Cerebellar nuclear complex (tissue), 1 donor: ENCODE measurements at regions not wholly inside any gene's neighbourhood (a gene's known extent, or its start where the extent isn't known, plus 50 kb on each side); places are given as distances from the start of the nearest gene placed in this dataset.

Experiments
- DNase-seq, 2 experiments: peaks; one replicate each; lab custom pipeline; 2025; lab: John Stamatoyannopoulos, UW

DNA sequence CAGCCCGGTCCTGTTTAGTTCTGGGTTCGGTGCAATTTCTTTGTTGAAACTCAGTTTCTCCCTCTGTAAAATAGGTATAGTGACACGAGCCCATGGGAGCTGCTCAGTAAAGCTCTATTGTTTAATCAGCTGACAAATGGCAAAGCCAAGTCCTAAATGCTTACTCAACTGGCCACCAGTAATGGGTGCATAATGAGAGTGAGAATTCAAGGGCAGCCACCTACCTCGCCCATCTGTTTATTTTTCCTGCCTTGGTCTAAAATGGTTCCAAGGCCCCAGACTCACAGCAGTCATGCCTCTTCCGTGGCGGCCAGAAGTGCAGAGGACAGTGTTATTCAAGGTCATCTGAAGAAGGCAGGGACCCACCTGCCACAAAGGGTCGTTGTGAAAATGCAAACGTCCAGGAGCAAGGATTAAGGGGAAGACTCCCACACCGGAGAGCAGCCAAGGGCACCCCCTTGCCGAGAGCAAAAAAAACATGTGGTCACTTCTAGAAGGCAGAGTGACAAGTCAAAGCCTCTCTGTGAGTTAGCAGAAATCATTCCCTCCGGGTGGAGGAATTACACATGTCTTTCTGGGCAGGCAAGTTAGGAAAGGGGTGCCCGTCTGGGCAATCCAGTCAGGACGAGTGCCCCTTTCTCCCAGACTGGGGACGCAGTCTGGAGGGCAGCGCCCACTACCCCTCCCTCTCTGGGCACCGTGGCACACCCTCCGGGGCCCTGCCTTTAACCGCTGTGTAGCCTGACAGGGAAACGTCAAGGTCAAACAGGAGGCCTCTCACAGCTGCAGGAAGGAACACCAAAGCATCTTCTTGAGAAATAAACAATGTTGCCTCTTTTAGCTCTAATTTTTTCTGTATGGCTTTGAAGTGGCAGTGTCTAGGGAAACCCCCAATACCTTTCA, 186.2 kb downstream of the FOXO1 start:
- DNase-seq = no peak

DNA sequence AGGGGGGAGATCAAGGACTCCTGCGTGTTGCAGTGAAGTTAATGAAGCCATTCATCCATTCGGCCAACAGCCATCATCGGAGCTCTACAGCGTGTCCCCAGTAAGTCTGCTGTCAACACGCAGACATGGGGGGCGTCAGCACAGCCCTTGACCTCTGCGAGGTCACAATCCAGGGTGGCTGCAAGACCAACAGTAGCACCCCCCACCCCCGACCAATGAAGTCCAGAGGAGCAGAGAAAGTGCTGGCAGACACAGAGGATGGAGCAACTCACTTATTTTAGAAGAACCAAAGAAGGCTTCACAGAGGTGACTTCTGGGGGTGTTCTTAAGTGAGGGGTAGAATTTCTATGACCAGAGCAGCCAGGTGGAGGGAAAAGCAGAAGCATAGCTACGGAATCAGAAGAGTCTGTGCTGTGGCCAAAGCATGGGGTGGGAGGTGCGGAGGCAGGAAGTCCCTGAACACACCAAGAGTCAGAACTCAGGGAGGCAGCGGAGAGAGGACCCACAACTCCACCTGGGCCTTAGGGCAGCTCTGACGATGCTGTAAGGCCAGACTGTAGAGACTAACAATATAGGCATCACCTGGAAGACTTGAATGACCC, 185.4 kb downstream of the FOXO1 start:
- DNase-seq = no peak

DNA sequence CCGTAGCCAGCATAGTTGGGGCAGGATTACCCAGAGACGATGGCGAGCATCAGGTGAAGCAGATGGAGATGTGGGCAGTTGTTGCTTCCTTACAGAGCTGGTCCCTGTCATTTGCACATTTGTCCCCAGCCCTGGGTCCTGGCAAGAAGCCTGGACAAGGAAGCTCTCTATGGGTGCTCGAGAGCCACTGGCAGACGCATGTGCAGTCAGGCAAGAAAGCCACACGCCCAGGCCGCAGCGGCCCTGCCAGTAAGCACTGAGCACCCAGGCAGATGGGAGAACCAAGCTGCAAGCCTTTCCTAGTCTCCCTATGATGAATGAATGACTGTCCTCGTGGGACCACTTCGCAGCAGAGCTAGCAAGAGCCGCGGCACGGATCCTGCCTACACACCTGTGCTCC, 182.8 kb downstream of the FOXO1 start:
- no peak for DNase-seq

DNA sequence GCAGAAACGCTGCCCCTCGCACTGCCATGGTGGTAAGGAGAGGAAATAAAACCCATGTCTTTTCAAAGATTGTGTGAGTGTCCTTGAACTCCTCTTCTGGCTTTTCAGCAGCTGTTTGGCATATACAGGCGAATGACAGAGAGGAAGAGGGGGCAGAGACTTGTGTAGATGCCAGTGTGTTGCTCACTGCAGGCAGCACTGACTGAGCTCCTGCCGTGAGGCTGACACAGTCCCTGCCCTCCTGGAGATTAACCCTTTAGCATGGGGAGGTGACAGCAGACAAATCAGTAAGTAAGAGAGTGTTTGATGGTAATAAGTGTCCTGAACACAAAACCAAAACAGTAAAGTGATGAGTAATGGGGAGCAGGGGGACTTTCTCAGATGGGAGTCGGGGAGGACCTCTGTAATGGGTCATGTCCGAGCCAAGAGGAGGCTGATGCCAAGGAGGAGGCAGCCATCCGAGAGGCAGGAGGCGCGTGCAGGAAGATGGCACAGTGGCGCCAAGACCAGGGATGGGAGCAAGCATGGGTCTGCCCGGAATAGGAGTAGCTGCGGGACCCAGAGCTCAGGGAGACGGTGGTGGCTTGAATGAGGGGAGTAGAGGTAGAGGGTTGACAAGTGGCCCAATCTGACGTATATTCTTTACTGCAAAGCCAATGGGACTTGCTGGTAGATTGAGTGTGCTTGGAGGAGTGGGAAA, 182.2 kb downstream of the FOXO1 start:
- no peak for DNase-seq

DNA sequence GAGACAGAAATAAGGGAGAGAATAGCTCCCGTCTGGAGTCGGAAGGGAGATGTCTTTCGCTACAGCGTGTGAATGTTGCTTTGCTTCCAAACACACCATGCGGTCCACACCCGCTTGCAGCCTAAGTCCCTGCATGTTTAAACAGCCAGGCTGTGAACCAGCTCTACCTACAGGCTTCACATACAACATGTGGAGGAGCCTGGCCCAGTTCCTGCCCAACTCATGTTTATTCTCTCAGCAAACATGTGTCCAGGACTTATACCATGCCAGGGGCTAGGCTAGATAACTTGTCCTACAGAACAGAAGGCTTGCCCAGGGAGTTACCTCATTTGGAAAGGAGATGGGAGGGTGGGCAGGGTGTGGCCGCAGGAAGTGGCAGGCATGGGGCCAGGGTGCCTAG, 181.5 kb downstream of the FOXO1 start:
- DNase-seq = no peak

DNA sequence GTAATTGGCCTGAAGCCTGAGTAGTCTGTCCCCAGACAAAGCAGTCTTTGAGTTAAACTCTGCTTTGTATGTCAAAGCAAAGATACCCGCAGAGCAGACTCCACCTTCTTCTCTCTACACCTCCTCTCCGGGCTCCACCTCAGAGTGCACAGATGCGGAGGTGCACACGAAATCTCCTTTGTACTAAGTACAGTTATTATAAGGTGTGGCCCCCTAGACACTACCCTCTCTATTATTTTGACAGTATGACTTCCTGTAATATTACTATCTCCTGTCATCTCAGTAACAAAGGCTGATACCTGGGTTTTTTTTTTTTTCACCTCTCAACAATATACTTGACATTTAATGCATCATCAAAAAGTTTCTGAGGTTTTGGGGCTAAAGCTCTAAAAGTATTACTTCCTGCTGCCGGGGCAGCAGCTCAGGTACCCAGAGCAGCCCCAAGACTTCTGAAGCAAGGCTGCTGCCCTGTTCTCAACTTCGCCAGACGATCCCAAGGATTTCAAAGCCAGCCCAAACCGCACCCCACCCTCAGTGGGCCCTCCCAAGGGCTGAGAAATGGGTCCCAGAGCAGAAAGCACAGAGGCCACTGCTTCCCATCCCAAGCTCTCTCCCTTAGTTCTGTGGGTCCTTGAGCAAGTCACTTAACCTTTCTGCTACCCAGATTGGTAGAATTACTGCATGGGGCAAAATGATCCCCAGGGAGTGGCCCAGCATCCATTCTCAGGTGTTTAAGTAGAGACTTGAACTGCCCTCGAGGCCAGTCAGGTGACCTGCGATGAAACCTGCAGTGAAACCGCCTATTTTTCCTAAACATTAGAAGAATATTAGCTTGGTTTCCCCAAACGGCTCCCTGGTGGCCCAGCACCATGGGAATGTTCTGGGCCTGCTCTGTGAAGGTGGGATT, 180.6 kb downstream of the FOXO1 start:
- DNase-seq = no peak

DNA sequence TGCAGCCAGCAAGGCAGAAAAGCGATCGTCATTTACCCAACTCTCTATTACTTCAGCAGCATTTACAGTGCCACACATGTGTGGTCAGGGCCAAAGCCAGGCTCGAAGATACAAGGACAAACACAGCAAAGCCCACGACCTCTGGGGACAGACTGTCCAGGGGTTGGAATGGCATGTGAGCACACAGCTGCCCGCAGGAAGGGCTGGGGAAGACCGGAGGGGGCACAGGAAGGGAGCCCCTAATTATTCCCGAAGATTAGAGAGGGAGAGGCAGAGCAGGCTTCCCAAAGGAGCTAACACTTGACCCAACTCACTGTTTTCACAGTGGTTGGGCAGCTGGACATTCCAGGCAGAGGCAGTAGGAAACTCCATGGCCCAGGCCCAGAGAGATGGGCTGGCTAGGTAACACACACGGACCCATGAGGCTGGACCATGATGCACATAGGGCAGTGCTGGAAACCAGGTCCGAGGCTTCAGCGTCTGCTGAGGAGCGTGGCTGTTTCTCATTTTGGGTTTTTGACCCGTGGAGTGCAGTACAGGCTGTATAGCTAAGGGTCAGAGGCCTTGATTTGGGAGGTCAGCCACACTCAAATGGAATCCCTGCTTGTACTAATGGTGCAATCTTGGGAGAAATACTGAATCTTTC, 179.8 kb downstream of the FOXO1 start:
- no peak for DNase-seq

DNA sequence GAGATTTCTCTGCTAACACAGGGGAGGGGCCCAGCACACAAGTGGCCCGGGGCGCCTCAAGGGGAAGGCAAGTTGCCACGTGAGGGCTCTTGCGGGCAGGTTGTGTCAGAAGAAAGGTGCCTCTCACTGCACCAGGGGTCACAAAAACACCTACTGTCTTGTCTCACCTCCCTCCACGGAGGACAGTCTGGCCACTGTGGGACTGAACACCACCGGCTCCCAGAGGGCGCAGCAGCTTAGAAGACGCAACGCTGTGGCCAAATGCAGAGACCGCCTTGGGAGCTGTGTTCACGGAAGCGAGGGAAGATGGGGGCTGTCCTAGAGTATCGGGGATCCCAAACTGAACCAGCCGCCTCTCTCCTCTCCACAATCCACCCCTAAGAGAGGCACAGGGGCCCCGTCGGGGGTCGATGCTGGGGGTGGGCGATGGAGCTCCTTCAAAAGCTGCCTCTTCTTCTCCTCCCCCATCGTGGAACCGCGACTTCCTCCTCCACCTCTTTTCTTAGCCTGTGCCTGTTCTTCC, 177.5 kb downstream of the FOXO1 start:
- no peak for DNase-seq

DNA sequence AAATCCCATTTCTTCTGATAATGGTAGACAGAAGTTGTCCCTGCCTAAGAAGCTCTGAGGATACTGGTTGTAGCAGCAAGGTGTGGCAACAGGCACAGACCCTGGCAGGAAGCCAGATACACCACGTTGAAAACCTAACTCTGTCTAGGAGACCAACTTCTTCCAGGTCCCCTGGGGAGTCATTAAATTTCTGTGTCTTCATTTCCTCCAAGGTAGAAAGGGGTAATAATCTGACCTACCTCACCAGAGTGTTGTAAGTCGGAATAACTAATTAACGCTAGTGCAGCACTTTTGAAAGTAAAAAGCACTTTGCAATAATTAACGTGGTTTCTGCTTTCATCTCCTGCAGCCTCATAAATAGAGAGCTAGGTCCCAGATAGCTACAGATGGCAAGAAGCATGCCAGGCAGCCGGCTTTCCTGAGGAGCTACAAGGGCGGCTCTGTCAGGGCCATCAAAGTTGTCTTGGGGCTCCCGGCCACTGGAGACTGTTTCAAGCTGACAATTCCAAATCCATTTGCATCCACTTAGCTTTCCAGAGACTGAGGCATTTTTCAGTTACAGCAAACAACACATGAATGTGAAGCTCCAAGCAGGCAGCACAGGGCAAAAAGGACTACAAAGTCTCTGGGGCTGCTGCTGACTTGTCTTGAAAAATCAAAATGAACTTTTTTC, 176.2 kb downstream of the FOXO1 start:
- no peak for DNase-seq

DNA sequence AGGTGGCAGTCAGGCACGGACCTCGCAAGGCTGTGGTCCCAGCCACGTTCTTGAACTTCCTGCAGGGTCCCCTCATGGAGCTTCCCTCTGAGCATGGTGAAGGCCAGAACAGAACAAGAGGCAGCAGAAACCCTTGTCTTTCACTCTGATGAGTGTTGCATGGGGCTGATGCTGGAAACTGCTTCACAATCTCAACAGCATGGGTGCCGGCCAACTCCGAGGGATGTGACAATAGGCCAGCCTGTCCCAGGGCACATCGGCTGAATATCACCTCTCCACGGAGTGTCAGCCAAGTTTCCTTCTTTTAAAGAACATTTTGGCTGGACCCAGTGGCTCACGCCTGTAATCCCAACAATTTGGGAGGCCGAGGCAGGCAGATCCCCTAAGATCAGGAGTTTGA, 173.9 kb downstream of the FOXO1 start:
- DNase-seq = no peak

DNA sequence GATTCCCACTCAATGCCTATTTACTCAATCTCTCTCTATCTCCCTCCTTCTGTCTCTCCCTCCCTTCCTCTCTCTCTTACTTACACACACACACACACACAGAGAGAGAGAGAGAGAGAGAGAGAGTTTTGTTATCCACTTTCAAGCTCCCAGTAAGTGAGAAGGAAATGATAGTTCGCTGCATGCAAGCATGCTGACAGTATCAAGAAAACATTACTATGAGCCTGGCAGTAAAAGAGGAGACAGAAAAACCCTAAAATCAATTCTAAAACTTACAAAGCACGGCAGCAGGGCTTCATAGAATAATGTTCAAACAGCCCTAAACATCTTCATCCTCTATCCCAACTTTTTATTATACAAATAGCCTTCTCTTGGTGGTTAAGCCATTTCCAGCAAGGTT, 171.9 kb downstream of the FOXO1 start:
- no peak for DNase-seq

DNA sequence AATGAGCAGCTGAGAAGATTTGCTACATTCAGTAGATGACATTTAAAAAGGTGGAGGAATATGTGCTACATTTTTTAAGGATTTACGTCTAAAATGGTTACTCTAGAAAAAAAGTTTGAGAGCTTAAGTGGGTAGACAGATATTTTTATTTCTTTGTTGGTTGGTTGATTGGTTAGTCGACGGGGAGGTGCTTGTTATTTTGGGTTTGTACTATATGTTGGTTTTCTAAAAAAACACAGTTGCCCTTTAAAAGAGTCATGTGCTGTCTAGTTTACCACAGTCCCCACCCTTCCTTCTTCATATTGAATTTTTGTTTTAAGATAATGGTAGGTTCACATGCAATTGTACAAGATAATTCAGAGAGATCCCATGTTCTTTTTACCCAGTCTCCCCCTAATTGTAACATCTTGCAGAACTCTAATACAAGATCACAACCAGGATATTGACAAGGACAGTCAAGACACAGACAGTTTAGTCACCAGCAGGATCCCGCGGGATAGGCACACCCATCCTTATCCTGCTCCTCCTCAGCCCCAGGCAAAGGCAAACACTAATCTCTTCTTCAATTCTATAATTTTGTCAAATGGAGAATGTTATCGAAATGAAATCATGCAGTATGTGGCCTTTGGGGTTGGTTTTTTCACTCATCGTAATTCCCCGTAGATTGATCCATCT, 171.4 kb downstream of the FOXO1 start:
- no peak for DNase-seq

DNA sequence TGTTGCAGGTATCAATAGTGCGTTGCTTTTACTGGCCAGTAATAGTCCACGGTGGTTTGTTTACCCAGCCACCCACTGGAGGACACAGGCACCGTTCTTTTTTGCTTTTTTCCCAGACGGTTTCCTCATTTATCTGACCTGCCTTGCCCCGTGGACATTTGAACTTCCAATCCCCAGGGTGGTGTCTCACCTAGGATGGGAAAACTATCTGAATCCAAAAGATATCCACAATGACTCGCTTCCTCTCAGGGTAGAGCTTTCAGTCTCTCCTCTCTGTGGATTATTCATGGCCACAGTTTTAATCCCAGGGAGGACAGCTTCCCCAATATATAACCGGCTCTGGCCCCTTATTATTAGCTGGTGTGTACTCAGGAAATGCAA, 170.8 kb downstream of the FOXO1 start:
- DNase-seq = no peak

DNA sequence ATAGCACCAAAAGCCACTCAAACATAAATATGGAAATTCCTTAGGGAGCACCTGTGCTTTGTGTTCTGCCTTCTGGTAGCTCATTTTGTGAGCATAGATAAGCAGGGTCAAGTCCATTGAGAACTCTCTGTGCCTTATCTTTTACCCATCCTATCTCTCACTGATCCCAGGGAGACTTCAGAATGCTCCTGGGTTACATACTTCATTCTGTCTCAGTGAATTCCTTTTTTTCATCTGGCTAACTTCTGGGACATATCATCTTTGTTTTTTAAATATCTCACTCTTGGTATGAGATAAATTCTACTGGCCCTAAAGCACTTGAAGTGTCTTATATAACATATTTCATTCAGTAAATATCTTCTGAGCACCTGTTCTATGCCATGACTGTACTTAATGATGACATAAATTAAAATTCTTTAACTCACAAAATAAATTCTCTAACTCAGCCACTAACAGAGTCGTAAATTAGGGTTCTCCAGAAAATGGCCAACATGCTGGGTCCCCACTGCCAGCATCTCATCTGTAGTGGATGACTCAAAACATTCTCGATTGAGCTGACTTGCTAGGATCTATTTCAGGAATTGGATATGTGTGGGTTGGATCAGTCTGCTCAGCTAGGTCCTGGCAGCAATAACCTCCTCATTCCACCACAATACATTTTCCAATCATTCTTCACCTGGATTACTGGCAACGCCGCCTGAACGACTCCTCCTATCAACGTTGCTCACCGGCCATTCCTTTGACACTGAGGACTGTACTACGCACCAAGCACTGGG, 170.2 kb downstream of the FOXO1 start:
- DNase-seq = no peak

DNA sequence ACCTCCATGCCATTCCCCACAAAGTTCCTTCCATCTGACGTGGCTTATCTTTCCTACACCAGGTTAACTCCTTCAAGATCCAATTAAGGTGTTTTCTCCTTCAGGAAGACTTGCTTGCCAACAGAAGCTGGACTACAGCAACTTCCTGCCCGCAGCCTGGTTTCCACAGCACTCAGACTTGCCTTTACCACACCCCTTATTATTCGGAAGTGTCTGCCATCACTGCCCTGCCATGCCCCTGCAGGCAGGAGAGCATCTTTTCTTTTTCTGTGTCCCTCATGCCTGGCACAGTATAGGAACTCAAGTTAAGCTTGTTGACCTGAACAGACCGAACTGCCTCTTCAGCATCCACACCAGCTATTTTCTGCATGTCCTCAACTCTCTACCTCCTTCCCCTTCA, 168.0 kb downstream of the FOXO1 start:
- no peak for DNase-seq

DNA sequence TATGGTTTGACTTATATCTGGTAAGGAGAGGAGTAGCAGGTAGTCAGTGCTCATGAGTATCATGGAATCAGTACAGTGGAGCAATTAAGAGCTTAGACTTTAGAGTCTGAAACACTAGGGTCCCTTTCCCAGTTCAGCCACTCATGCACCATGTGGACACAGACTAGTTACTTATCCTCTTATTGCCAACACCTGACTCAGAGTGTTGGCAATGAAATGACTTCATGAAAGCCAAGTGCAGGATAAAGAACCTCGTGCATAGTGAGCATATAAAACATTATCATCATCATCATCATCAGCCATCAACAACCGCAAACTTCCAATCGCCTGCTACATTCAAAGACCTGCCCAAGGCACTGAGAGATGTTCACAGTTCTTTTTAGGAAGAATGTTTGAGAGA, 164.2 kb downstream of the FOXO1 start:
- DNase-seq = no peak

DNA sequence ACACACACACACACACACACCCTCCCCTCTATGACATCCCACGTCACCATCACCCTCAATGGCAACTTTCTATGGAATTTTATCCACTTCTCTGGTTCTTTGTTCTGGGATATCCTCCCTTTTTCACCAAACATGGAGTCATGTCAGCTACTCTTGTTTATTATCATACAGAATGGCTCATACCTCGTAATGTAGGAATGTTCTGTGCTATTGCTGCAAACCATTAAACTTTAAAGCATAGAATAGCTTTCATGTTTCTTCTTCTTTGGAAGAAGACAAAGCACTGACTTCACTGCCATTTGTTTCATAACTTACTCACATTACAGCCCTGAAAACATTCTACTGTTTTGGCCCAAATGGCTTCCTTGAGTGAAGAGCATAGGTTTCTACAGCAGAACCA, 163.4 kb downstream of the FOXO1 start:
- DNase-seq = no peak

DNA sequence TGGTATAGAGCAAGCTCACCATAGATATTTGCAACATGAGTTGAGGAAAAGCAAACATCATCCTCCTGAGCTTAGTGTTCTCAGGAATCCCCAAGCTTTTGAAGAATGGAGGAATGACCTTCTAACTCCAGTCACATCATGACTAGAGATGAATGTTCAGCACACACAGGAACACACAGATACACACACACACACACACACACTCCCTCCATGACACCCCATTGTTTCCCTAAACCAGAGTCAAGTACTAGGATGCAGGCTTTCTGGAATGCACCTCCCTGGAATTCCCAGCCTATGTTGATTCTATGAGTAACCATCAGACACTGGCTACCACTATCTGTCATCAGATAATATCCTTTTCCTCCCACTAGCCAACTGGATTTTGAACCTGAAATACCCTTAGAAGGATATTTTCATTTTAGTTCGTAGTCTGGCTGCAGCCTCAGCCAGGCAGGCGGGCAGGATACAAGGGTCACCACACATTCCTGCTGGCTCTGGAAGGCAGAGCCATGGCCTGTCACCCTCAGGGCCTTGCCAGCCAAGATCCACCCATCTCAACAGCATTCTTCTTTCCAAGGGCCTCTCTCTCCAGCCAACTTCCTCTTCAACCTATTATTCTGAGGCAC, 162.4 kb downstream of the FOXO1 start:
- DNase-seq = no peak

DNA sequence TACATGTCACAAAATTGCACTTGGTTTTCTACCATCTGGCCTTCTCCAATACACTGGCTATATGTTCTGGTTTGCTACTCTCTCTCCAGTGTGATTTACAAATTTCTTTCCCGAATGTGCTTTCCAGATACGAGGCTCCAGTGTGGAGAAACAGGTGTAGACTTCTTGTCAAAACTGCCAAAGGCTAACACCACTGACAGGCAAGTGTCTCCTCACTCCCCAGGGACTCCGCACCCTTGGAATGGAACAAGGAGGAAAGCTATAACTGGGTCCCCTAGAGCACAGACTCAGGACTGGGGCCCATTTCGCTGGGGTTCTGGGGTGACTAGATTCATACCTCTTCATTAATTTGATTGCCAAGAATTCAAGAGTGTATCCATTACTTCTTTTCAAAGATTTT, 161.8 kb downstream of the FOXO1 start:
- DNase-seq = no peak
